ENCODE measurements at regions not wholly inside any gene's neighbourhood (a gene's known extent, or its start where the extent isn't known, plus 50 kb on each side); places are given as distances from the start of the nearest gene placed in this dataset.
"Not testable (repeated sequence)": the region's sequence is repeated elsewhere in the genome, so short reads cannot be mapped to it uniquely, and the experiment has no call there.

DNA sequence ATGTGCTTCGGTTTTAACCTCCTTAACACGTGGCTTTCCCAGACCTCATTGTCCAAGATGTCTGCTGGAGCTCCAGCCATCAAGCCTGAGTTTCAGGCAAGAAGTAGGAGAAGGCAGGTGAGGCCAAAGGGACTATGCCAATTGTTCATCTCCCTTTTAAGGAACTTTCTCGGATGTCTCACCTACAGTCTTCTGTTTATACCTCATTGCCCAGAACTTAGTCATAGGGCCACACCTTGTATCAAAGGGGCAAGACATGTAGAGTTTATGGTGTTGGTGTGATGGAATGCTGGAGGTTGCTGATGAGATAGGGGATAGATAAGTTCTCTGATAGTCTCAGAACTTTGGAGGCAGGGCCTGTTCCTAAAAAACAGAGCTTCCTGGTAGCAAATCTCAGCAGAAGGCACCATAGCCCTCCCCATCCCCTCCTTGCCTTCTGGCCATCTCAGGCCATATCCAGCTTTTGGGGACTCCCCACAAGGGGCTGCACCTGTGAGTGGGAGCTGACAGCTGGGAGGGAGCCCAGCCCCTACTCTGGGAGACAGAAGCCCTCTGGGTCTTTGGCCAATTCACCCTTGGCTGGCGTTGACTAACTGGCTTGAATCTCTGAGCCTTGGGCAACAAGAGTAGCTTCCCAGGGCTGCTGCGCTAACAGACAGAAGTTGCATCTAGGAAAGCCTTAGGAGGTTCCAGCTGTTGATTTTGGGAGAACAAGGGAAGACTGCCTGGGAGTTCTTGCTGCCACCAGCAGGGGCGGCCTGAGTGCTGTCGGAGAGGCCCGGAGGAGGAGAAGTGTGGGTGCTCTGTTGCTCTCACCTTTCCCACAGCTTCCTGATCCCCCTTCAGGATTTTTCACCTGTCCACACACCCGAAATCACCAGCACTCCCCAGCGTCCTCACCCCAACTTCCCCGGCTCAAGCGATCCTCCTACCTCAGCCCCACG is 149.8 kb upstream of the THY1 start:
- Histone ChIP-seq H3K4me2 (ENCODE audit: unreplicated experiment) (no peak overlapping the region), H3K9ac (no peak overlapping the region), H3K27ac (no peak overlapping the region), H3K4me3 (no peak overlapping the region), H3F3A (ENCODE audit: insufficient read depth) (peaks cover 9% of the 10 kb centered on the region; the same call in 1 of the 2 replicates), H3K36me3 (ENCODE audit: low read depth) (no peaks in the 10 kb centered on the region), H3K27me3 (replicated peaks; ENCODE audit: insufficient read depth) (peaks cover 16% of the 10 kb centered on the region; the same call in 1 of the 2 replicates), H4K20me1 (ENCODE audit: insufficient read depth) (no peaks in the 10 kb centered on the region), H3K4me1 (ENCODE audit: insufficient read depth) (peaks cover 11% of the 10 kb centered on the region; the same call in 1 of the 2 replicates), H3K9me3 (ENCODE audit: low read depth) (no peaks in the 10 kb centered on the region), H3K9me2 (ENCODE audit: insufficient read depth) (no peaks in the 10 kb centered on the region), H3K79me2 (ENCODE audit: insufficient read depth) (no peaks in the 10 kb centered on the region), H2AFZ (no peak overlapping the region)
- TF ChIP-seq EZH2 (IDR thresholded peaks at IDR 0.05; ENCODE audit: insufficient read depth, poor library complexity, severe bottlenecking), result no peak
- TF ChIP-seq EZH2phosphoT487 (IDR thresholded peaks at IDR 0.05; ENCODE audit: insufficient read depth, low read depth), result no peak
- 83 to 85% methylated on average over 13 of the region's 13 CpGs for WGBS, 2 experiments (ENCODE audit: low coverage in 1 of 2, low lambda C conversion rate in 2 of 2, missing lambda C conversion rate in 2 of 2)
- in situ Hi-C loops (cut with MboI), result no loop called here
- DNase-seq, result no peak

DNA sequence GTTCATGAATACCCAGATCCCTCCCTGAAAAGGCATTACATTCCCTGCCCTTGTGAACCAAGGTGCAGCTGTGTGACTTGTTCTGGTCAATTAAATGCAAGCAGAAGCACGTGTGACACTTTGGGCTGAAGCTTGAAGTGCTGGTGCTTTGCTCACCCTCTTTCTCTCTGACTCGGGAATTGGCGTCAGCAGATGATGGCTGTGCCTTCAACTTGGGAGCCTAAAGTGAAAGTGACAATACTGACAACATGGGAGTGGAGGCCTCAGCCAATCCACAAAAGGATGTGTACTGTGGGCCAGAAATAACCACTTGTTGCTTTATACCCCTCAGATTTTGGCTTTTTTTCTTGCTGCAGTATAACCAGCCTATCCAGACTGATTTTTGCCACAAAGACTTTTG is 148.3 kb upstream of the THY1 start:
- no peak overlapping the region for H2AFZ ChIP-seq

DNA sequence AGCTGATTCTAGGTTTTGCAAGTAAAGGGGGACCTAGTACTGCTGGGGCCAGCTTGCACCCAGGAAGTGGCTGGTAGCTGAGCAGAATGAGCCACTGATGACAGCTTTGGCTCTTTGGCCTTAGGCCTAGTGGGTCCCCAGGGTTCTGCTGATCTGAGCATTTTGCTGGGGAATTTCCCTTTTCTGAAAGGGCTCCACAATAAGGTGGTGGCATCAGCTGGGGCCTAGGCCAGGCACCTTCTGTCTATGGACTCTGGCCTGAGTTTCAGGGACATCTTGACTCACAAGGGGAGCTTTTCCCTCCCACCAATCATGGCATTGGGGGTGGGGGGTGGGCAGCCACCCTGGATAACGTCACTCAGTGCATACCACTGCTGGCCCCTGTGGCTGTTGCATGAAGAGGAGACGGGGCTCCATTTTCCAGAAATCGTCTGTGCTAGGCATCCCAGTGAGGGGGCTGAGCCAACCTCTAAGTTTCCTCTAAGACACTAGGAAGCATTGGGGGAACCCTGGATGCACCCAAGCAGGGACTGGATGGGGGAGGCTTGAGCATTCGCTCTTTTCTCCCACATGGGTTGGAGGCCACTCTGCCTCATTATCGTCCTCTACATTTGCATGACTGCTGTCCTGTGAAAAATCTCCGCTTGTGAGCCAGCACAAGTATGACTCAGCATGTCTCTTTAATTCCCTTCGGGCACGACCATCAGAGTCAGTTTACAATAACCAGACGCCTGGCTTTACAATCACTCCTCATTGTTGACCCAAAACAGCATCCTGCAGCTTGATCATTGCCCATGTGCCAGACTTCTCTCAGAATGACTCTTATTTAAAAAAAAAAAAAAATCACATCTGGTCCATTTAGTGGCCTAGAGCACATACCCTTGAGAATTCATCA is 145.0 kb upstream of the THY1 start:
- H3K27ac ChIP-seq, result no peak overlapping the region; the same call in 1 of the 2 replicates
- peaks cover 9% of the 10 kb centered on the region; the same call in 1 of the 2 replicates for H3F3A ChIP-seq (ENCODE audit: insufficient read depth)
- peak; percentile 93 for DNase-seq
- WGBS, 2 experiments (ENCODE audit: low coverage in 1 of 2, low lambda C conversion rate in 2 of 2, missing lambda C conversion rate in 2 of 2), result 14 to 15% methylated on average over 9 of the region's 9 CpGs
- no peaks in the 10 kb centered on the region for H3K9me3 ChIP-seq (ENCODE audit: low read depth)
- no peaks in the 10 kb centered on the region for H3K79me2 ChIP-seq (ENCODE audit: insufficient read depth)
- no peaks in the 10 kb centered on the region for H3K9me2 ChIP-seq (ENCODE audit: insufficient read depth)
- no peak overlapping the region for H3K4me3 ChIP-seq
- H2AFZ ChIP-seq, result no peak overlapping the region
- peaks cover 15% of the 10 kb centered on the region; the same call in 1 of the 2 replicates for H3K4me1 ChIP-seq (ENCODE audit: insufficient read depth)
- peak overlapping the region; percentile 34 for H3K4me2 ChIP-seq (ENCODE audit: unreplicated experiment)
- no peaks in the 10 kb centered on the region for H3K36me3 ChIP-seq (ENCODE audit: low read depth)
- H3K27me3 ChIP-seq (replicated peaks; ENCODE audit: insufficient read depth), result peaks cover 4% of the 10 kb centered on the region; the same call in 1 of the 2 replicates
- TF ChIP-seq EZH2 (IDR thresholded peaks at IDR 0.05; ENCODE audit: insufficient read depth, poor library complexity, severe bottlenecking) (no peak), EZH2phosphoT487 (IDR thresholded peaks at IDR 0.05; ENCODE audit: insufficient read depth, low read depth) (no peak)
- H3K9ac ChIP-seq, result no peak overlapping the region
- in situ Hi-C loops (cut with MboI), result no loop called here
- H4K20me1 ChIP-seq (ENCODE audit: insufficient read depth), result no peaks in the 10 kb centered on the region

More for the DNA sequence above, 148.3 kb upstream of the THY1 start:
- Histone ChIP-seq H3F3A (ENCODE audit: insufficient read depth) (peaks cover 9% of the 10 kb centered on the region; the same call in 1 of the 2 replicates), H3K27me3 (replicated peaks; ENCODE audit: insufficient read depth) (peaks cover 8% of the 10 kb centered on the region; the same call in 1 of the 2 replicates), H3K4me1 (ENCODE audit: insufficient read depth) (peaks cover 15% of the 10 kb centered on the region; the same call in 1 of the 2 replicates), H4K20me1 (ENCODE audit: insufficient read depth) (no peaks in the 10 kb centered on the region), H3K79me2 (ENCODE audit: insufficient read depth) (no peaks in the 10 kb centered on the region), H3K4me2 (ENCODE audit: unreplicated experiment) (no peak overlapping the region), H3K27ac (no peak overlapping the region), H3K36me3 (ENCODE audit: low read depth) (no peaks in the 10 kb centered on the region), H3K4me3 (no peak overlapping the region), H3K9me2 (ENCODE audit: insufficient read depth) (no peaks in the 10 kb centered on the region), H3K9ac (no peak overlapping the region), H3K9me3 (ENCODE audit: low read depth) (no peaks in the 10 kb centered on the region)
- in situ Hi-C loops (cut with MboI), result no loop called here
- TF ChIP-seq EZH2 (IDR thresholded peaks at IDR 0.05; ENCODE audit: insufficient read depth, poor library complexity, severe bottlenecking) (no peak), EZH2phosphoT487 (IDR thresholded peaks at IDR 0.05; ENCODE audit: insufficient read depth, low read depth) (no peak)
- DNase-seq, result no peak
- WGBS, 2 experiments (ENCODE audit: low coverage in 1 of 2, low lambda C conversion rate in 2 of 2, missing lambda C conversion rate in 2 of 2), result 34 to 47% methylated on average over 3 of the region's 3 CpGs

DNA sequence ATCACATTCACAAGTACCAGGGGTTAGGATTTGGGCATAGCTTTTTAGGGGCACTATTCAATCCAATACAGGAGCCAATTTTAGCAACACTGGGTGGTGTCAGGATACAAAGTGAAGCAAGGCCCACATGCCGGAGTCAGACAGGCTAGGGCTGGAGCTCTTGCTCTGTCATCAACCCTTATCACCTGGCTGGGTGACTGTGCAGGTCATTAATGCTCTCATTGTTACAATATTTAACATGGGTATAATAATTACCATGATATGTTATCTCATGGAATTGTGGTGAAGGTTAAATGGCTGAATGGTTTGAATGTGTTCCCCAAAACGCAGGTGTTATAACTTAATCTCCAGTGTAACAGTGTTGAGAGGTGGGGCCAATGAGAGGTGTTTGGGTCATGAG is 143.3 kb upstream of the THY1 start:
- no peak overlapping the region for H3K9ac ChIP-seq
- H3K27me3 ChIP-seq (replicated peaks; ENCODE audit: insufficient read depth), result peaks cover 18% of the 10 kb centered on the region
- DNase-seq, result no peak
- H3K79me2 ChIP-seq (ENCODE audit: insufficient read depth), result no peaks in the 10 kb centered on the region
- TF ChIP-seq EZH2 (IDR thresholded peaks at IDR 0.05; ENCODE audit: insufficient read depth, poor library complexity, severe bottlenecking) (no peak), EZH2phosphoT487 (IDR thresholded peaks at IDR 0.05; ENCODE audit: insufficient read depth, low read depth) (no peak)
- no peaks in the 10 kb centered on the region for H3K9me3 ChIP-seq (ENCODE audit: low read depth)
- peaks cover 15% of the 10 kb centered on the region; the same call in 1 of the 2 replicates for H3K4me1 ChIP-seq (ENCODE audit: insufficient read depth)
- no peaks in the 10 kb centered on the region for H3K36me3 ChIP-seq (ENCODE audit: low read depth)
- in situ Hi-C loops (cut with MboI), result no loop called here
- H3K27ac ChIP-seq, result no peak overlapping the region
- no peak overlapping the region for H3K4me2 ChIP-seq (ENCODE audit: unreplicated experiment)
- H4K20me1 ChIP-seq (ENCODE audit: insufficient read depth), result no peaks in the 10 kb centered on the region
- H3F3A ChIP-seq (ENCODE audit: insufficient read depth), result peaks cover 9% of the 10 kb centered on the region; the same call in 1 of the 2 replicates
- H3K9me2 ChIP-seq (ENCODE audit: insufficient read depth), result no peaks in the 10 kb centered on the region
- 88 to 93% methylated on average over 2 of the region's 2 CpGs for WGBS, 2 experiments (ENCODE audit: low coverage in 1 of 2, low lambda C conversion rate in 2 of 2, missing lambda C conversion rate in 2 of 2)
- no peak overlapping the region for H3K4me3 ChIP-seq
- no peak overlapping the region for H2AFZ ChIP-seq

DNA sequence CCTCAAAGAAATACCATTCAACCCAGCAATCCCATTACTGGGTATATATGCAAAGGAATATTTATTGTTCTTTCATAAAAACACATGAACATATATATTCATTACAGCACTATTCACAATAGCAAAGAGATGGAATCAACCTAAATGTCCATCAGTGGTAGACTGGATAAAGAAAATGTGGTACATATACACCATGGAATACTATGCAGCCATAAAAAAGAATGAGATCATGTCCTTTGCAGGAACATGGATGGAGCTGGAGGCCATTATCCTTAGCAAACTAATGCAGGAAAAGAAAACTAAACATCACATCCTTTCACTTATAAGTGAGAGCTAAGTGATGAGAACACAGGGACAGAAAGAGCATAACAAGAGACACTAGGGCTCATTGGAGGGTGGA is 142.7 kb upstream of the THY1 start:
- H3K9me2 ChIP-seq (ENCODE audit: insufficient read depth); H4K20me1 ChIP-seq (ENCODE audit: insufficient read depth); in situ Hi-C loops (cut with MboI); H3K9me3 ChIP-seq (ENCODE audit: low read depth); H3K4me3 ChIP-seq; DNase-seq; H2AFZ ChIP-seq; H3K36me3 ChIP-seq (ENCODE audit: low read depth); H3K4me2 ChIP-seq (ENCODE audit: unreplicated experiment); H3K79me2 ChIP-seq (ENCODE audit: insufficient read depth); H3K27ac ChIP-seq; H3F3A ChIP-seq (ENCODE audit: insufficient read depth); H3K9ac ChIP-seq: not testable (repeated sequence)
- peaks cover 15% of the 10 kb centered on the region; the same call in 1 of the 2 replicates for H3K4me1 ChIP-seq (ENCODE audit: insufficient read depth)
- H3K27me3 ChIP-seq (replicated peaks; ENCODE audit: insufficient read depth), result peaks cover 21% of the 10 kb centered on the region
